ENCODE measurements at regions not wholly inside any gene's neighbourhood (a gene's known extent, or its start where the extent isn't known, plus 50 kb on each side); places are given as distances from the start of the nearest gene placed in this dataset.

- no peak for DNase-seq (ENCODE audit: low read depth)
Observed at GRCh38 chr10:47104786-47105385, 193.7 kb downstream of the PTPN20 start.

- no peak for DNase-seq (ENCODE audit: low read depth)
Observed at GRCh38 chr10:47107007-47107747, 192.8 kb upstream of the GDF10 start.

GRCh38 chr10:47109906-47110305 lies 190.1 kb upstream of the GDF10 start:
- DNase-seq (ENCODE audit: low read depth): no peak

GRCh38 chr10:47111329-47111862 lies 188.6 kb upstream of the GDF10 start:
- no peak for DNase-seq (ENCODE audit: low read depth)

- DNase-seq (ENCODE audit: low read depth): no peak
Observed at GRCh38 chr10:47112612-47113011, 187.4 kb upstream of the GDF10 start.

- no peak for DNase-seq (ENCODE audit: low read depth)
Observed at GRCh38 chr10:47113907-47114500, 186.0 kb upstream of the GDF10 start.

- DNase-seq (ENCODE audit: low read depth): no peak
Observed at GRCh38 chr10:47114680-47115186, 185.3 kb upstream of the GDF10 start.

- no peak for DNase-seq (ENCODE audit: low read depth)
Observed at GRCh38 chr10:47115322-47115721, 184.7 kb upstream of the GDF10 start.

GRCh38 chr10:47116445-47116844 lies 183.6 kb upstream of the GDF10 start:
- DNase-seq (ENCODE audit: low read depth): no peak

- no peak for DNase-seq (ENCODE audit: low read depth)
Observed at GRCh38 chr10:47118326-47118725, 181.7 kb upstream of the GDF10 start.

- peak; percentile 6 for DNase-seq (ENCODE audit: low read depth)
Observed at GRCh38 chr10:47121336-47121735, 178.7 kb upstream of the GDF10 start.

- DNase-seq (ENCODE audit: low read depth): no peak
Observed at GRCh38 chr10:47123716-47124288, 176.2 kb upstream of the GDF10 start.

GRCh38 chr10:47127188-47127785 lies 172.7 kb upstream of the GDF10 start:
- DNase-seq (ENCODE audit: low read depth): no peak

GRCh38 chr10:47130491-47130890 lies 169.5 kb upstream of the GDF10 start:
- DNase-seq (ENCODE audit: low read depth): no peak

GRCh38 chr10:47133871-47134570 lies 166.0 kb upstream of the GDF10 start:
- no peak for DNase-seq (ENCODE audit: low read depth)

GRCh38 chr10:47136866-47137265 lies 163.1 kb upstream of the GDF10 start:
- peak; percentile 25 for DNase-seq (ENCODE audit: low read depth)

GRCh38 chr10:47137311-47137851 lies 162.6 kb upstream of the GDF10 start:
- DNase-seq (ENCODE audit: low read depth): peak; percentile 92

- DNase-seq (ENCODE audit: low read depth): peak; percentile 12
Observed at GRCh38 chr10:47139121-47139520, 160.9 kb upstream of the GDF10 start.

GRCh38 chr10:47140761-47141348 lies 159.1 kb upstream of the GDF10 start:
- DNase-seq (ENCODE audit: low read depth): no peak

GRCh38 chr10:47141349-47141748 lies 158.6 kb upstream of the GDF10 start:
- no peak for DNase-seq (ENCODE audit: low read depth)

- no peak for DNase-seq (ENCODE audit: low read depth)
Observed at GRCh38 chr10:47143072-47143471, 156.9 kb upstream of the GDF10 start.
